ENCODE measurements at regions not wholly inside any gene's neighbourhood (a gene's known extent, or its start where the extent isn't known, plus 50 kb on each side); places are given as distances from the start of the nearest gene placed in this dataset.

- TF ChIP-seq CTCF (IDR thresholded peaks at IDR 0.05) (no peak), POLR2A (IDR thresholded peaks at IDR 0.05) (no peak)
Measured at GRCh38 chr7:47213276-47213675, 368.6 kb downstream of the TNS3 start.

Data from adrenal gland (tissue), 5 donors.